A673 (cell line): ENCODE measurements at regions not wholly inside any gene's neighbourhood (a gene's known extent, or its start where the extent isn't known, plus 50 kb on each side); places are given as distances from the start of the nearest gene placed in this dataset.

Source experiments
- EZH2 ChIP-seq: fragments of 200-600 bp; sonication (generic); IDR thresholded peaks from 2 replicates; pipeline ENCODE4 v1.6.1; 2017; ENCODE audit warnings: borderline replicate concordance, low read depth, mild to moderate bottlenecking, mixed read lengths, antibody characterized with exemption, low read length; ENCODE audit not compliant: poor library complexity, severe bottlenecking
- TF ChIP-seq, protein P1 (sequence below): fragments of 300-800, 200-600 bp; sonication (generic); conservative IDR thresholded peaks from 2 replicates; pipeline ENCODE4 v1.5.1; 2017; ENCODE audit warnings: low read depth, mild to moderate bottlenecking, antibody characterized with exemption, low read length, moderate library complexity, mixed read lengths

DNA sequence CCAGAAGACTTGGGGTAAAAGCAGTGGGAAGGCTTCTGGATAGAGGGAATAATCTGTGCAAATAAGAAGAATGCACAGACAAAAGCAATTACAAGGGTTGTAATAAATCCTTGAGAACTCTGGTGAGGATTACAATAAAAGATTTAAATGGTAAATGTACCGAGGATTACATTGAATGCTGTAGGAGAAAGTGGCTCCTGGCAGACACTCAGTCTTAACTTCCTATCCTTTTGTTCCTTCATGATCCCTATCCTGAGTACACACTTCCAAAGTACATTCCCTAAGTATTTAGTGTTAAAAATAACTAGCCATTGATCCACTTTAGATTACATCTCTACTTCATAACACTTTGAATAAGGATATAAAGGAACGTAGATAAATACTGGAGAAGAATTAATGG is 205.4 kb downstream of the SPATA18 start:
- TF ChIP-seq, protein P1, sequence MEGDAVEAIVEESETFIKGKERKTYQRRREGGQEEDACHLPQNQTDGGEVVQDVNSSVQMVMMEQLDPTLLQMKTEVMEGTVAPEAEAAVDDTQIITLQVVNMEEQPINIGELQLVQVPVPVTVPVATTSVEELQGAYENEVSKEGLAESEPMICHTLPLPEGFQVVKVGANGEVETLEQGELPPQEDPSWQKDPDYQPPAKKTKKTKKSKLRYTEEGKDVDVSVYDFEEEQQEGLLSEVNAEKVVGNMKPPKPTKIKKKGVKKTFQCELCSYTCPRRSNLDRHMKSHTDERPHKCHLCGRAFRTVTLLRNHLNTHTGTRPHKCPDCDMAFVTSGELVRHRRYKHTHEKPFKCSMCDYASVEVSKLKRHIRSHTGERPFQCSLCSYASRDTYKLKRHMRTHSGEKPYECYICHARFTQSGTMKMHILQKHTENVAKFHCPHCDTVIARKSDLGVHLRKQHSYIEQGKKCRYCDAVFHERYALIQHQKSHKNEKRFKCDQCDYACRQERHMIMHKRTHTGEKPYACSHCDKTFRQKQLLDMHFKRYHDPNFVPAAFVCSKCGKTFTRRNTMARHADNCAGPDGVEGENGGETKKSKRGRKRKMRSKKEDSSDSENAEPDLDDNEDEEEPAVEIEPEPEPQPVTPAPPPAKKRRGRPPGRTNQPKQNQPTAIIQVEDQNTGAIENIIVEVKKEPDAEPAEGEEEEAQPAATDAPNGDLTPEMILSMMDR: no peak
- TF ChIP-seq EZH2: no peak
